HG03469 (cell line): ENCODE measurements at regions not wholly inside any gene's neighbourhood (a gene's known extent, or its start where the extent isn't known, plus 50 kb on each side); places are given as distances from the start of the nearest gene placed in this dataset.
"Not testable (repeated sequence)": the region's sequence is repeated elsewhere in the genome, so short reads cannot be mapped to it uniquely, and the experiment has no call there.

Source experiments
- ATAC-seq: cut with Tn5 transposase; IDR thresholded peaks from one replicate; pipeline ENCODE4 v1.9.1; 2021; ENCODE audit warnings: mild to moderate bottlenecking, moderate library complexity, moderate number of reproducible peaks; ENCODE audit not compliant: unreplicated experiment

GRCh38 chr5:53405396-53405795 is 75.0 kb upstream of the FST start:
- ATAC-seq, result no peak

DNA sequence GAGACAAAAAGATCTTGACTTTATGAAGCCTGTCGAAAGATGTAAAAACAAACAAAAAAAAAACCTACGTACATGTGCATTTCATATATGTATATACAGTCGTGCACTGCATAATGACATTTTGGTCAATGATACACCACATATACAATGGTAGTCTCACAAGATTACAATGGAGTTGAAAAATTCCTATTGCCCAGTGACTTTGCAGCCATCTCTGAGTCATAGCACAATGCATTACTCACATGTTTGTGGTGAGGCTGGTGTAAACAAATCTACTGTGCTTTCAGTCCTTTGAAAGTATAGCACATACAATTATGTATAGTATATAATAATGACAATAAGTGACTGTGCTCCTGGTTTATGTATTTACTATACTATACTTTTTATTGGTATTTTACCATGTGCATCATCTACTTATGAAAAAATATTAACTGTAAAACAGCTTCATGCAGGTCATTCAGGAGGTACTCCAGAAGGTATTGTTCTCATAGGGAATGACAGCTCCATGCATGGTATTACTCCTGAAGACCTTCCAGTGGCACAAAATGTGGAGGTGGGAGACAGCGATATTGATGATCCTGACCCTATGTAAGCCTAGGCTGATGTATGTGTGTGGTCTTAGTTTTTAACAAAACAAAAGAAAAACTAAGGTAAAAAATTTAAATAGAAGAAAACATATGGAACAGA is 73.7 kb upstream of the FST start:
- ATAC-seq, result no peak

DNA sequence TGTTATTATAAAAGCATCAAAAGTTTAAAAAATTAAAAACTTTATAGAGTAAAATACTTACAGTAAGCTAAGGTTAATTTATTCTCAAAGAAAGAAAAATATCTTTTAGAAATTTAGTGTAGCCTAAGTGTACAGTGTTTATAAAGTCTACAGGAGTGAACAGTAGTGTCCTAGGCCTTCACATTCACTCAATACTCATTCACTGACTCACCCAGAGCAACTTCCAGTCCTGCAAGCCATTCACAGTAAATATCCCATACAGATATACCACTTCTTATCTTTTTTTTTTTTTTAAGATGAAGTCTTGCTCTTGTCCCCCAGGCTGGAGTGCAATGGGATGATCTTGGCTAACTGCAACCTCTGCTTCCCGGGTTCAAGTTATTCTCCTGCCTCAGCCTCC is 73.1 kb upstream of the FST start:
- no peak for ATAC-seq

- ATAC-seq, result no peak
These were observed 69.0 kb upstream of the FST start for GRCh38 chr5:53411388-53411787.

DNA sequence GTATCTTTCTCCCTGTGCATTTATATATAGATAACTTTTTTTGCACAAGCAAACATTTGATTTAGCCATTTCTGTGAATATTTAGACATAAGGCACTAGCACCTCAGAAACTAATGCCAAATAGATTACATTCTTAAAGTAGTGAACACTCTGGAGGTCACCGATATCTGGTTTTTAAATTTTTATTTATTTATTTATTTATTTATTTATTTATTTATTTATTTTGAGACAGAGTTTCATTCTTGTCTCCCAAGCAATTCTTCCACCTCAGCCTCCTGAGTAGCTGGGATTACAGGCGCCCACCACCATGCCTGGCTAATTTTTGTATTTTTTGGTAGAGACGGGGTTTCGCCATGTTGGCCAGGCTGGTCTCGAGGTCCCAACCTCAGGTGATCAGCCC is 67.9 kb upstream of the FST start:
- ATAC-seq, result not testable (repeated sequence)

DNA sequence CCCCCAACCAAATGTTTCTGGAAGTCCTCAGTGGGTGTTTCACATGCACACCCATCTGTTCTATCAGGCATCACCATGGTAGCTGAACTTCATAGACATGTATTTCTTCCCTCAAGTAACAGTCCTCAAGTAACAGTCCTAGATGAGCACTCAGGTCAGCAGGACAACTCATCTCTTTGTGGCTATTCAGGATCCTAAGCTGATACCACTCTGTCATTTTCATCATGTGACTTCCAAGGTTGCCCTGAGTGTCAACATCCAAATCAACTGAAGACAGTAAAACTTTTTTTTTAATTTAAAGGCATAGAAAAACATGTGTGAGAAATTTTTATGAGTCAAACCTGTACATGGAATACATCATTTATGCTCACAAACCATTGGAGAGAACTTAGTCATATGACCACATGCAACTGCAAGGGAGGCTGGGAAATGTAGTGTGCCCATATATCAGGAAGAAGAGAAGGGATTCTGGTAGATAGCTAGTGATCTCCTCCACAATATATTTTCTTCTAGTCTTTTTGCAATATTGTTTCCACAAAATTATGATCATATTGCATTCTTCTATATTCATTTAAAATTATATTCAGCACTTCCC is 64.2 kb upstream of the FST start:
- no peak for ATAC-seq

GRCh38 chr5:53418409-53418808 is 62.0 kb upstream of the FST start:
- ATAC-seq, result no peak

DNA sequence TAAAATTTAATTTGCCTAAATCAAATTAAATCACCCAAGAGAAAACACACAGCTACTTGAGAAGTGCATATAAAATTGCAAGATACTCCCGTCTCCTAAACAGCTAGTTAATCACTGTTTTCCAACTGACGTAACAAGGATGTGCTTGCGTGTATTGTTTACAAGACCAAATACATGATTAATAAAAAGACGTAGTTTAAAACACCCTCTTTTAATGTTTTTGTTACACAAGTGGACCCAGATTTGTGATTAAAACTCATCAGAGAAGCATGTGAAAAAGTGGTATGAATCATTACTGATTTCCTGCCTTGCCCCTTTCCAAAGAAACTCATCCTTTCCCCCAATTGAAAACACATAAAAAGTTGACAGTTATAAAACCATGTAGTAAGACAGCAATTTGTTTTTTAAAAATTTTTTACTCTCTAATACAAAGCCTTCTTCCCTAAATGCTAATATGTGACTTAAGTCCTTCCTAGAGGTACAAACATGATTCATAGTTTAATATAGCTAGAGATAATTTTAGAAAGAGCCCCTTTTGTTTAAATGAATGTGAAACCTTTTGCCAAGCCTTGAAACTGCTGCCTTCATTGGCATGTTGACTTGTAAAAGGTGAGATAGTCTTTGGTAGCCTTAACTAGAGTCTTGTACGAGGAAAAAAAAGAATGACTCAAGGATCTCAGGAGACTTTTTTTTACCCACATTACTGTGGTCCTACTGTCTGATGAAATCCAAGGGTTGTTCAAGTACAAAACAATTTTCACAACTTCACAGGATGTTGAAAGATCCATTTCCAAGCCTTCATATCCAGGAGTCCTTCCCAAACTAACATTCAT is 61.4 kb upstream of the FST start:
- ATAC-seq, result no peak

DNA sequence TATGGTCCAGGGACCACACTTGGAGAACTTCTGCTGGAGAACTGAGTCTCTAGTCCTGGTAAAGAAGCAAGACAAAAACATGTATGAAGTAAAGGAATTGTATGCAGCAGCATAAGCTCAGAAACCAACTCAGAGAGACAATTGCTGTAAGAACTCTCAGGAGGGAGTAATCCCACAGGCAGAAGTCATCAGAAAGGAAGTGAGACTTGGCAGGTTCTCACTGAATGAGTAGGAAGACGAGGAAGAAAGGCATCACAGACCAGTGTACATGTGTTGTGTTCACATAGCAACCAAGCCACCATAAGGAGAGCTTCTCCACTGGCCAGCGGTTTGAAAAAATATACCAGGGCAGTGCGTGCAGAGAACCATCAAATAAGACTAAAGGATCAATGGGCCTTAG is 57.9 kb upstream of the FST start:
- ATAC-seq, result no peak

DNA sequence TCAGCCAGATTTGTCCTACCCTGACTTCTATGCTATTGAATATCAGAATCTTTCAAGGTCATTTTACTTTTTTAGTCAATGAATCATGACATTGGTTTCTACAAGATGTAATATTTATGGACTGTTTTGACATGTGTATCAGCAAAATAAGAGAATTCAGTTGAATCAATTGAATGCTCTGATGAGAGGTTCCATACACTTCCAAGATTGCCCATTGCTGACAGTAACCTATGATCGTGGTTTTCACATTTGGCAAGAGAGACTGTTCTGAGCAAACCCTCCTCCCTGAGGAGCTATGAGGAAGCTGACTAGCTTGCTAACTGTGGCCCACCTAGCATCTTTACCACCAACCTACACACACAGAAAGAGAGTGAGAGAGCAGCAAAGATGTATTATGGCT is 56.7 kb upstream of the FST start:
- ATAC-seq, result no peak

- no peak for ATAC-seq
These were observed 55.5 kb upstream of the FST start for GRCh38 chr5:53424686-53425615.

DNA sequence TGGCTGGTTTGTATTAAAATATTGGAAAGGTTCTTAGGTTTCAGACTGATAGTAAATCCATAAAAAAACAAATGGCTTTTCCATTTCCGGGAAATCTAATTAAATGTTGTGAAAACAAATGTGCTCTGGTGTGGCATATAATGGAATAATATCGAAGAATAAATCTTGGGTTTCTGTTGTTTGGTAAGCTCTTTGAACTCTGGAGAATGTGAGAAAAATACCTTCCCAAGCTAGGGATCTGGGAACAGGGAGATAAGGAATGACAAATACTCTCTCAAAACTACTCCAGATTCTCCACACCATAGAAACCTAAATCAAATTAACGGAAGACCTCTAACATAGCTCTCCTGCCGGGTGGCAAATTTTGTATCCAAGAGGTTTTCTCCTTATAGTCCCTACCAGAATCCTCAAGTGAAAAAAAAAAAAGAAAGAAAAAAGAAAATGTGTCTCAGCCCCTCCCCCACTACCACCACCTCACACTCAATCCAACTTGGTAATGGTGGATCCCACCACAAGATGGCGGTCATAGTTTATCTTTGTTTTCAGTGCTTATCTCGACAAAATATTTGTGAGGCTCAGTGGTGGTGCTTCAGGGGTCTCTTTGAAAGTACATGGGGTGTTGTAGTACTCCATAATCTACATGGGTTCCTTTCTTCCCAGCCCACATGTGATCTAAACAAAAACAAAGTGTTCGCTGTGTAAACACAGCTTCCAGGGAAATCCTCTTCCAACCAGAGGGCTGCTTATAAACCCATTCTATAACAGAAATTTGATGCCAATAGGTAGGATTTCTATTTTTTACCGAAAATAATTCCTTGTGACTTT is 54.5 kb upstream of the FST start:
- no peak for ATAC-seq

GRCh38 chr5:53426512-53426830 is 54.0 kb upstream of the FST start:
- ATAC-seq, result no peak

DNA sequence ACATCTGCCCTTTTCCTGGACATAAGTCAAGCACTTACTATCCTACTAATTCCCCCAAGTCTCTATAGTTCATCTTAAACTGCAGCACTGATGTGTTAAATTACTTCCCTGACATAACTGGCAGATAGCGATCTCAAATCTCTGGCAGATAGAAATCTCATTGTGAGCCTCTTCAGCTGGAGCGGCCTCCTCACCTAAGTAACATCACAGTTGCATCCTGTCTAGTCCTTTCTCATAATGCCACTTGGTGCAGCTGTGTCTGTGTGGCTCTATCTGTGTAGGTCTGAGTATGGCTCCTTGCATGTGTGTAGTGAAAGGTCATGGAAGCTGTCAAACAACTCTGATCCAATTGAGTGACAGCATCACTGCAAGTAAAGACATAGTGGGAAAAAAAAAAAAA is 53.6 kb upstream of the FST start:
- ATAC-seq, result no peak

DNA sequence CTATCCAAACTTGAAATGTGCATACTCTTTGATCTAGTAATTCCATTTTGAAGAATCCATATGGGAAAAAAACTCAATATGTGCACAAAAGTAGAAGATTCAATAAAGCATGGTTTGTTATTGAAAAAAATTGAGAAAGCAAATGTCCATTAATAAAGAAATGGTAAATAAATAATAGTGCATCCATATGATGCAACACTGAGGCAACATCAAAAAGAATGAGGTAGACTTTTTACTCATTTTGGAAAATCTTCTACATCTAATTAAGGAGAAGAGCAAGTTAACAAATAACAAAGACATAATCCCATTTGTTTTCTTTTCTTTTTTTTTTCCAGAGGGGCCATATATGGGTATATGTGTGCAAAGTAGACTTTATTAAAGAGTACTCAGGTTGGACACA is 52.5 kb upstream of the FST start:
- ATAC-seq, result no peak

- no peak for ATAC-seq
These were observed 50.7 kb upstream of the FST start for GRCh38 chr5:53429706-53430105.

DNA sequence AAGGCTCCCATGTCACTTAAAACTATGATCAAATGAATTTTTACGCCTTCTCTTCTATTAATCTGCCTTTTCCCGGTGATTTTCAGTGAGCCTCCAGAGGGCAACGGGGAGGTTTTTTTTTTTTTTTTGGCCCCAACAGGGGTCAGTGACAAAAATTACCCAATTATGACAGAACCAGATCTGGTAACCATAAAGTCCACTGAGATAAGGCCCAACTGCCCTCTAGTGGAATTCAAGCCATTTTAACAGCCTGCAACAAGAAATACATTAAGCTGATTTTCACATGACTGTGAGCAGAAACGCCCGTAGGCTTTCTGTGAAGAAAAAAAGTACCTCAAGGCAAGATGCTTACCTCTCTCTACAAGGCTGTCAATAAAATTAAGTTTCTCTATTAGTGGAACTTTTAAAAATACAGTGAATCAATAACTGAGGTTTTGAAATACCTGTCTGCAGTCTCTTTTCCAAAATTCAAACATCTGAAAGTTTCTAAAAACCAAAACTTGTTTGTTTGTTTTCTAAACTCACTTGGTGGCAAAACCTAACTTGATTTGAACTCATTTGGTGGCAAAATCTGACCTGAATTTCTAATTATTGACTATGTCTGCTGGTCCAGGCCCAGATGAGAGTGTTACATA is 49.7 kb upstream of the FST start:
- no peak for ATAC-seq
